Stimulated activated CD4-positive, alpha-beta T cell treated with anti-CD3 and anti-CD28 coated beads, Interleukin-4, amount 100 ng/mL, for 48 hours (primary cell): ENCODE measurements at regions not wholly inside any gene's neighbourhood (a gene's known extent, or its start where the extent isn't known, plus 50 kb on each side); places are given as distances from the start of the nearest gene placed in this dataset.

Experiments
- DNase-seq, 2 donors: peaks; one replicate each; pipeline ENCODE4 v3.0.0-alpha.2; 2020; ENCODE audit warnings: low read depth in 2 of 2

DNA sequence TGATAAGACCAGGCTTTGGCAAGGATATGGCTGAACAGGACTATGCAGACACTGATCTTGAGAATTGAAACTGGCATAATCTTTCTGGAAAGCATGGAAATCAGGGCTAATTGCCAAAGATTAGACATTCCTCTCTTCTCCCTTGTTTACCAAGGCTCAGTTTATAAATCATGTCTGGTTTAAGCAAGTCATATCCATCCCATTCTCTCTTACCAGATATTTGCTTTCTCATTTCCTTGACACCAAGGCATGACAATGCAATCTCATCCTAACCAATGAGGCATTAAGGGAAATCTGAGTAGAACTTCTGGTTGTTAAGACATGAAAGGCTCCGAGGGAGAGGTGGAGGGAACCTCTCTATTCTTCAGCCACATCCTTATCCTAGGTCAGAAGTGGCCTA is 110.3 kb upstream of the CEP85L start:
- no peak for DNase-seq

DNA sequence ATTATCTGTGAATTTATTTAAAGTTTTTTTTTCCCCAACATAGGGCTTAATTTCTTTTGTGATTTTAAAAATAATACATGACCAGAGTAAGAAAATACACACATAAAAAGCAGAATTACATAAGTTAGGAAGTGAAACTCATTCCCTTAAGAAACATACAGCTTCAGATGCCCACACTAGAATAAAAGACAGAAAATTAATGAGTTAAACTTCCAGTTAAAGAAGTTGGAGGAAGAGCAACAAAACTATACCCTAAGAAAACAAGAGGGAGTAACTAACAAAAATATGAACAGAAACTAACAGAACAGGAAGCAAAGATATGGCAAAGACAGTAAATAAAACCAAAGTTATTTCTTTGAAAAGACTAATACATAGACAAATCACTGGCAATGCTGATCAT is 107.6 kb upstream of the CEP85L start:
- DNase-seq = no peak

DNA sequence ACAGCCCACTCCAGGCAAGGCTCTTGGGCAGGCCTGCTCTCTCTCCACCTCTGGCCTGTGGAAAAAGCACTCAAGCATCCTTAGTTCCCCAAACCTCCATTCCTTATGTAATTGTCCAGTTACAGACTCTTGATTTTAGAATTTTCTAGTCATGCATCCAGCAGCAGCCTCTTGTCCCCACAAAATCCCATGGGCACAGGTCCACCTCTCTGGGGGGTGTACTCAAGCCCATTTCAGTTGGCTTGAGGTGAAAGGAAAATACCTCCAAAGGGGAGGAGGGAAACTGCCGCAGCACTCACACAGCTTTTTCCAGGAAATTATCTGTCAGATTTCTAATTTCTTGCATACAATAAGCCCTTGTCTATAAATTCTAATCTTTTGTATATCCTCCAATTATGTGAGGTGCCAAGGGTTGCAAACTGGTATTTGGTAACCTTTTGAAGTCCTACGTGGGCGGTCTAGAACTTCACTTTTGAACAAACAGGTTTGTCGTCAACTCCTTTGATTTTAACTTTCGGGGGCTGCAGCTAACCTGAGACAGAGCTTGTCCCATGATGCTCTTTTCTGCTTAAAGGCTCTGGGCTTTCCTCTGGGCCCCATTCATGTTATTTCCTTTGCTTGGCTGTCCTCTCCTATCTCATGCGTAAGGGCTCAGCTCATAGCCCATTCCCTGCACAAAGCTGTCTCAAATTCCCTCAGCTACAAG is 104.7 kb upstream of the CEP85L start:
- no peak for DNase-seq

DNA sequence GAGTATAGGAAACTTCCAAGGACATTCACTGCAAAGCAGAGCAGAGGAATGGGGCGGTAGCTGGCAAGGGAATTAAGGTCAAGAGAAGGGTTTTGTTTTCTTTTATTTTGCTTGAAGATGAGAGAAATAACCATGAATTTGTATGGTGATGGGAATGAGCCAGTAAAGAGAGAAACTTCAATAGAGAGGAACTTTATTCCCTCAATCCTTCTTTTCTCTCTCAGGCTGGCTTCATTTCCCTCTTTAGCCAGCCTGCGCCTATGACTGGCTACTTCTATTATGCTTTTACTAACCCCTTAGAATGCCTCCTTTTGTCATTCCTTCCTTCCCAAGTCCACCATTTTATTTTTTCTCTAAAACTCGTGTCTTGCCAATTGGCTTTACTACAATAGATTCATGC is 101.4 kb upstream of the CEP85L start:
- DNase-seq = no peak

DNA sequence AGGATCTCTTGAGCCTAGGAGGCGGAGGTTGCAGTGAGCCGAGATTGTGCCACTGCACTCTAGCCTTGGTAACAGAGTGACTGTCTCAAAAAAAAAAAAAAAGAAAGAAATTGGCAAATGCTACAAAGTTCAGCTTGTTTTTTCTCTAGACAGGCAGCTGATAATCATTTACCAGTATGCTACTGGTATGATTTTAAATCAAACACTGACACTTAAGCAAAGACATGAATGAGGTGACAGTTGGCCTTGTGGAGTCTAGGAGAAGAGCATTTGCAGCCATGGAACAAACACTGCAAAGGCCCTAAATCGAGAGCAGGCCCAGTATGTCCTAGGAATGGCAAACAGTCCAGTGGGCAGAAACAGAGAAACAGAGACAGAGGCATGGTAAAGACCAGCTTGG is 99.7 kb upstream of the CEP85L start:
- DNase-seq = no peak

DNA sequence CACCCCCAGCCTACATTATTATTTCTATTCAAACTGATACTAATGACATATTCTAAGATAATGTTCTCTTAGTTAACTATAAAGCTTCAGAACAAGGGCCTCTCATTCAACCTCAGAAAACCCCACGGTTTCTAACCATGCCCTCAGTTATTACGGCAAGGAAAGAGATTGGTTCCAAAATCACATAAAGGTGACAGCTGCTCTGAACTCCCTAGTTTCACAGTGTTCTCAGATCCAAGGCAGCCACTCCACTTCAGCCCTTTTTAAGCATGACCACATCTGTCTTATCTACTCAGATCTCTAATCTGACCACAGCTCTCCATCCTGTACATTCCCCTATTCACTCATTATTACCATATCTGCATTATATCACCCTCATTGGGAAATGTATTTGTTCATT is 98.8 kb upstream of the CEP85L start:
- DNase-seq = no peak

DNA sequence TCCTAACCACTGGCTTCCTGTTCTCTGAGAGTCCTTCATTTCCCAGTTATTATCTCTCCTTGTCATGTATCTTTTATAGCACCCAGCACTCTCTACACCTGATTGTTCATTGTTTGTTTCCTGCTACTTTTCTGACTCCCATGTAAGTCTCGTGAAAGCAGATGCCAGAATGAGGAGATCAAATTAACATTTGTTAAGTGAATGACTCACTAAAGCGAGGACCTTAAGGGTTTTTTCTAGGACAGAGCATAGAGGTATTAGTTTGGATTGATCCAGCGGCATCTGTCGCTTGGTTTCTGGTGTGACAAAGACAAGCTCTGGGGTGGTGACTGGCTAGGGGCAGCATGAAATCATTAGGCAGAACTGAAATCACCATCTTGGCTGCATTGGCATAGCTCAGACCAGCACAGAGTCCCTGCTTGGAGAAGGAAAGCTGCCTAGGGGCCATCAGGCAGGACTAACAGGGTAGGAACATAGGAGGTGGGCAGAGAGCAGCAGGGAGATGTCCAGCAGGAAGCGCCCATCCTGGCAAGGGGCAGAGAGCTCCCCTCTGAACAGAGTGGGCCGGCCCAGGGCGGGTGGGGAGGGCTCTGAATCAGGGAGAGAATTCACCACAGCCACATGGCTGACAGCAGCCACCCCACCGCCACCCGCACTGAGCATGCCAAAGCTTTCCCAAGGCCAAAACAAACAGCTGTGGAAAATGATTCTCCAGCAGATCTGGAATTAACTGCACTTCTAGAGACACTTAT is 97.1 kb upstream of the CEP85L start:
- no peak for DNase-seq

DNA sequence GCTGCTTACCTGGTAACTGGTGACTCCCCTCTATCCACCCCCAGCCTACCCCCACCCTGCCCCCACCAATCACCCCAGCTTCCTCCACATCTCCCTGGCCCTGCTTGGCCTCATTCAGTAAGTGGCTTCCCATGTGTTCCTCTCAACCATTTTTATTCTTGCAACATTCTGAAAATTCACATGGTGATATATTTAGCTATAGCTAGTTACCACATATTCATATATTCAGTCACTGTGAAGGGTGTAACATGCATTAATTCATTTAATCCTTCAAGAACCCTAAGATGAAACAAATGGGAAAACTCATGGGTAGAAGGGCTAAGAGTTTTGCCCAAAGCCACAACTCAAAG is 95.4 kb upstream of the CEP85L start:
- DNase-seq = no peak

DNA sequence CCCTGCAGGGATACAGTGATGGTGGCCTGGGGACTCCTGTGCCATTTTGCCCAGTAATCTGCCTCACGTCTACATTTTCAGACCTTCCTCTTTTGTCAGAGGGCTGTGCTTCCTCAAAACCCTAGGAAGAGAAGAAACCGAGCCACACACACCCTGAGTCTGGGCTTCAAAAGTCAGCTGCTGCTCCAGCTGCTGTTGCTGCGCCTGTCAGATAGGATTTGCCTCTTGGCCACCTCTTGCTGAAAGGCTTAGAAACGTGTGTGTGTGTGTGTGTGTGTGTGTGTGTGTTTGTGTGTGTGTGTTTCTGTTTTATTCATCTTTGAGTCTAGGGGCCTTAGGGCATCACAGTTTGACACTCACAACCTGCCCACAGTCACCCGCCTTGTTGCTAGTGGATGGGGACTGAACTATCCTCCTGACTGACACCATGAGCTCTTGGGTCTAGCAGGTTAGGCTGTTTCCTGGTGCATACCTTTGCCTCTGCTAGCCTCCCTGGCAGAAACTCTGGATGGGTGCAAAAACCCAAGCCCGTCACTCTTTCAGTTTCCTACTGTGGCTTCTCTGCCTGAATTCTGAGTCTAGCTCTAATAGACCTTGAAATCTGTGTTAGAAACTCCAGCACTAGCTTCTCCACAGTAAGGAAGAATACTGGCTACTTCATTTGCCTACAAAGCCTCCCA is 94.9 kb upstream of the CEP85L start:
- no peak for DNase-seq

DNA sequence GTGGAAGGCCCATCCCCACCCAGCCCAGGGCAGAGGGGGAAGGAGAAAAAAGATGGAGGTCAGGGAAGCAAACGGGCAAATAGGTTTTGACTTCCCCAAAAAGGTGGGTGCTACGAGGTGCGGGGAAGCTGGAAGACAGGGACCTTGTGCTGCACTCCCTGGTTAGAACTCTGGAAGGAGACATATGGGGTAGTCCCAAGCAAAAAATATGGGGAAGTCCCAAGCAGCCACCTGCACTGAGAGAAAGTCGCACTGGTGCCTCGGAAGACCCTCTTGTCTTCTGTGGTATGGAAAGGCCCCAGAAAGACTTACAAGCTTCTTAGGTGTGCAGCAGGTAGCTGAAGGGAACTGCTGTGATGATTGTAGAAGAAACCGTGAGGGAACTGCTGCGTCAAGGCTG is 93.8 kb upstream of the CEP85L start:
- DNase-seq = no peak

DNA sequence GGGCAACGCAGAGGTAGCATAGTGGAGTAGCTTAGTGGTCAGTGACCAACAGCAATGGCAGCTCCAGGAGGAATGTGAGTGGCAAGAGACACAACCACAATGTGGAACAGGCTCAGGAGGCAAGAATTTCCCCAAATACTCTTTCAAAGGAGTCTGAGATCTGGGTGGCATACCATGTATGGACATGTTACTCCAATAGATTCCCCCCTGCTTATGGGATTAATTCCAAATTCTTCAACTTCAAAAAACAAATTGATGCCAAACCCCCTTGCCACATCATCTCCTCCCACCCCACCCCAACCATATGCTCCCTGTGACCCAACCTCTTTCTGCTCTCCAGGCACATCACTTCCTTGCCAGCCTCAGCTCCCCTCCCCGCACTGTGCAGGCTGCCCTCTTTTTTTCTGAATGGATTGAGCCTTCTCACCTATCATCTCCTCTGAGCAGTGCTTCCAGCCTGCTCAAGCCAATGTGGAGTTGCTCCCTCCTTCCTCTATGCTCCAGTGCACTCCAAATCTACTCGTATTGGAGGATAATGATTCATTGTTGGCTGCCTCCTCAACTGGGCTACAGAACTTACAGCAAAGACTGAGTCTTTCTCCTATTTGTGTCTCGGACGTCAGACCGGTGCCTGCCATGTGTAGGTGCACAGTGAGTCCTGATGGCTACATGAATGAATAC is 93.0 kb upstream of the CEP85L start:
- DNase-seq = no peak

DNA sequence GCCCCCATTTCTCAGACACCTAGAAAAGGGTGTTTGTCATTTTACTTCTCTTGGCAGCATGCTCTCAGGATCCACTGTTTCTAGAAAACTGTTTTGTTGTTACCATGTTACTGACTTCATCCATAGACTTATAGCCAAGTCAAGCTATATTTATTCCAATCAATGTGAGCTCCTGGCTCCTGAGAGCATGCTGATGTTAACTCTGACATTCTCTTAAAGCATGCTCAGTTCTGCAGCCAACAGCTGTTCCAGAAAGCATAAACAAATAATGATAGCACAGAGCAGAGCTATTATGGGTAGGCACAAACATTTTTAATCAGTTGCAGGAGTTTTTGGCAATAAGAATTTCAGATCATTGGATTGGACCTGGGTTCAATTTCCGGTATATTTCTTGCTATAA is 92.4 kb upstream of the CEP85L start:
- no peak for DNase-seq

DNA sequence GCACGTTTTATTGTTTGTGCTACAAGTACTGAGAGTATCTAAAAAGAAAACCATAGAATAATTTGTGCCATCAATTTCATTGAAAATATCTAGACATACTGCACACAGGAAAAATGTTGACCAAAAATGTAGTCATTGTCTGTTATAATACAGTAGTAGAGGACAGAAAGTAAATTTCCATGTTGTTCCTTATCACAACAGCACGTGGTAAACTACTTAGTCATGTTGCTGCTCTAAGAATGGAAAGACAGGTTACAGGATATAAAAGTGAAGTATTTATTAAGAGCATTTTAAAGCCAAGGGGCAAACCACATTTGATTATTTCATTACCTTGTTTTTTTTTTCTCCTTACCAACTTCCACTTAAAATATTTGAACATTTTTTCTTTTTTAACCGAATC is 89.0 kb upstream of the CEP85L start:
- no peak for DNase-seq

DNA sequence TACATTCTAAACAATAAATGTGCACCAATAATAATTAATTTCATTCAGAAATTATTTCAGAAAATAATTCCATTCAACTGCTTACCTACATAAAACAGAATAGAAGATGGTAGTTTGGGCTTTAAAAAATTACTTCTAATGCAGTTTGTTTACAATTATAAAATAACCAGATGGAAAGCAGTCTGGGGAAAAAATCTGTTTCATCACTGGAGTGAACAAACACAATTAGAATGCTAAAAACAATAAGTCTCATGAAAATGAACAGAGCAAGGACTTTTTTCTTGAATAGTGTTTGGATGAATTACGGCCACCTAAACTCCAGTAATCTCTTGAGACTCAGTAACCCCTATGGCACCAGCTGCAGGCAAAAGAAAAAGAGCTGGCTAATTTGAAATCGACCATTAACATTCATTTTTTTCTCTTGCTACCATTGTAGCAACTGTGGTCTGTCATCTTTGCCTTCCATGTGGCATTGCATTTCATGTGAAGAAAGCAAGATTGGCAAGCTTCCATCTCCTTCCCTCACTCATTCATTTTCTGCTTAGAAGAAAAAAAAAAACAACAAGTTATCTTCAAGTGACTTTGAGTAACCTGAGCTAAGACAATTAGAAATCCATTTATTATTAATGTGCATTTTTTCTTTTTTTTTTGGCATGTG is 88.4 kb upstream of the CEP85L start:
- DNase-seq = no peak

DNA sequence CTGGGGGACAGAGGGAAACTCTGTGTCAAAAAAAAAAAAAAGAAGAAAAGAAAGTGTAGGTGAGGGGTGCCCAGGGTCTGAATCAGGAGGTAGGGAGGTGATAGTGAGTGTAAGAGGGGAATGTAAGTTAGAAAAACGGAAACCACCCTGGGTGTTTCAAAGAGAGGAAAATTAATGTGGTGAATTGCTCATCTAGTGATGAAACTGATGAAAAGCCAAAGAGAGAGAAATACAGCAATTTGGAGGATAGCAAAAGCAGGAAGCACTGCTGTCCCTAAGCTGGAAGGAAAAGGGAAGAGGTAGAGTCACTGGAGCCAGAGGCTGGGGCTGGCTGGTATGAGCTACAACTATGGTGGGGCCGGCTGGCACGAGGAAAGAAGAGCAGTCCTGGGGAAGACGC is 85.0 kb upstream of the CEP85L start:
- DNase-seq = no peak

DNA sequence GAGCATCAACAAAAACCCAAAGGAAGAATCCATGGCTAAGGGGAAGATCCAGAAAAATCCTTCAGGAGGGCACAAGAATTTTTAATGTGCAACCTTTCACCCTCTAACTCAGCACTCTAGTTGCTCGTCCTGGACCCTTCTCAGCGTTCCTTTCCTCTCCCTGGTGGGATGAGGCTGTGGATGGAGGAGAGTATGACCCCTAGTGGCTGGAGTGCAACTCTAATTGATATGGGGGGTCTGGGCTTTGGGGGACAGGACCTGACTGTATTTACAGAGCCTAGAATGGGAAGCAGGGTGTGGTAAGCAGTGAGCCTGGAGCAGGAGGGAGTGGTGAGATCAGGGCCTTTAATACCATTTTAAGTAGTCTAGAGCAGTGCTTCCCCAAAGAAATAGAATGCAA is 83.9 kb upstream of the CEP85L start:
- no peak for DNase-seq

DNA sequence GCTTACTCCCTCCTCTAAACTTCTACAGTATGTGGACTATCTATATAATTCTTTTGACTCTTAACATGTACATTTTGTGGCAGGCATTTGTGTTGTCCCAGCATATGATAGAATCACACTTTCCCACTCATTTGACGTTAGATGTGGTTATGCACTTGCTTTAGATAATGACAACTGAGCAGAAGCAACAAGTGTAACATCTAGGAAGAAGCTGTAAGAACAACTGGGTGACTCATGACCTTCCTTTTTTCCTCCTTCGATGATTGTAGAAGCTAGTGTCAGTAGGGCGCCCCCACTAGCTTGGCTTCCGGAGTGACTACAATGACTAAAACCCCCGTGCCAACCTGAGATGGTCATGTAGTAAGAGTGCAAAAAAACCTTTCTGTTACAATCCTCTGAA is 74.6 kb upstream of the CEP85L start:
- DNase-seq = peak; percentile 53 to 62

DNA sequence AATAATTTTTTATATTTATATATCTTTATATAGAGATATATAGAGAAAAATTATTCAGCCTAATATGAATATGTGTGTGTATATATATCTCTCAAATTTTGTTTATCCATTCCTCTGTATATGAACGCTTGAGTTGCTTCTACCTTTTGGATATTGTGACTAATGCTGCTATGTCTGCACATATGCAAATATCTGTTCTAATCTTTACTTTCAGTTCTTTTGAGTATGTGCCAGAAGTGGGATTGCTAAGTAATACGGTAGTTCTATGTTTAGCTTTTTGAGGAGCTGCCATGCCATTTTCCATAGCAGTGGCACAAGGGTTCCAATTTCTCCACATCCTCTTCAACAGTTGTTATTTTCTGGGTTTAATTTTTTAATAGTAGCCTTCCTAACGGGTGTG is 72.8 kb upstream of the CEP85L start:
- DNase-seq = no peak

DNA sequence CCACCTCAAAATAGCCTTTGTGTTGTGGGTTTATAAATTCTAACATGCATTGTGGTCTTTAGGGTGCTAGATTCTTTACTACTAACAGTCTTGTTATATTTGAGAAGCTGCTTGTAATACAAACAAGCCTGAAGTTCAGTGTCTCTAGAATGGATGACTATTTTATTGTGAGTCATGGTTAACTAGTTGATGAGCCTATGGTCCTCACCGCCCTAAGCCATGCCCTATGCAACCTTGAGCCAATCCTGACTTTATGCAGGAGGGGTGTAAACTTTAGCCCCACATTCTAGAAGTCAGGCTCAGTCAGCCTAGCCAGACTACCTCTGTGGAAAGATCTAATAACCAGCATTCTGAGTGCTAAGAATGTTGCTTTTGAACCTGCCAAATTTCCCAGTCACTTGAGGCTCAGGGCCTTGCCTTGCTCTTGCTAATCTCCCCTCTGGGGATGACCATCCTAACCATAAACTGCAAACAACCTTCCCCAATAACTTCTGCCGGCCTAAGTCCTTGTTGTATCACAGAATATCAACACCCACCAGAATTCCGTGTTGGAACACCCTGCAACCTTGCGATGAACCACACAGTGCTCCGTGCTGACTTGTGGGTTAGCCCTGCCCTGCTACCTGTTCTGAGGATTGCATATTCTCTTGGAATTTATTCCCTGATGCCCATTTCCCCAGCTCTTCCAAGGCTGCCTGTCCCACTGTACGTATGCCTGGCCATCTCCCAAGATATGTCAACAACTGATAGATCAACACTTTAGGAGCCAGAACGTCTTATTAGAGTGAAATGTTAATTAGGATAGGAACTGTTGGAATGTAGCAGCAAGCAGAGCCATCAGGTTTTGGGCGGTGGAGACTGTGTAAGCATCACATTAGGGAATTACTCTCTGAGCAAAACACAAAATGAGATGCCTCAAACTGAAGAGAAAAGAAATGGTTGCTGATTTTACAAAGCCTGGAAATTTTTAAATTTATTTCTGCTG is 71.7 kb upstream of the CEP85L start:
- DNase-seq = no peak

DNA sequence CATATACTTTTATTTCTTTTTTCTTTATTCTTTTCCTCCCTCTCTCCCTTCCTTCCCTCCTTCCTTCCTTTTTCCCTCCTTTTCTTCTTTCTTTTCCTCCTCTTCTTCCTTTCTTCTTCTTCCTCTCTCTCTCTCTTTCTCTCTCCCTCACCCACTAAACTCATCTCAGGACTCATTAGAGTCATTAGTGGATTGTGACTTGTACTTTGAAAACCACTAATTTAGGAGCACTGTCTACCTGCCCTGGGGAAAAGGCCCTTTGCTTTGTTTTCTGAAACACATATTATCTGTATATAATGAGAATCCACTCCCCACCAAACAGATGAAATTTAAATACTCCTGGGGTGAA is 68.7 kb upstream of the CEP85L start:
- no peak for DNase-seq
